H1 (cell line): ENCODE measurements at regions not wholly inside any gene's neighbourhood (a gene's known extent, or its start where the extent isn't known, plus 50 kb on each side); places are given as distances from the start of the nearest gene placed in this dataset.

Experiments used
- CTCF ChIA-PET: fragments of 300-600 bp; sonication (Branson Sonifier 250); formaldehyde crosslinking; loops from one replicate; lab custom pipeline; 2021; ENCODE audit not compliant: partially characterized antibody; lab: Charles Lee
- POLR2A ChIA-PET: fragments of 300-600 bp; sonication (Branson Sonifier 250); formaldehyde crosslinking; loops from one replicate; lab custom pipeline; 2021; ENCODE audit warnings: inconsistent platforms; ENCODE audit not compliant: partially characterized antibody; lab: Charles Lee
- DNase-seq, 2 experiments: peaks; one replicate each; pipeline versions ENCODE4 v3.0.0 to v3.0.0-alpha.2; 2010 to 2022; ENCODE audit warnings: low spot score in 2 of 2, low read depth in 1 of 2, mixed read lengths in 1 of 2
- FAIRE-seq: peaks from 2 replicates; lab custom pipeline; 2011; peaks lifted over from hg19 to GRCh38; lab: Jason Lieb, UNC
- H2AFZ ChIP-seq: 2 replicates; pipeline ENCODE4 v1.8.1; 2012; ENCODE audit warnings: low read length, inconsistent platforms
- H2AK5ac ChIP-seq: 2 replicates; pipeline ENCODE4 v1.6.1; 2013; ENCODE audit warnings: low read depth, low read length
- H2BK120ac ChIP-seq: replicated peaks from 2 replicates; pipeline ENCODE3; 2013; ENCODE audit warnings: low read depth, low read length, inconsistent platforms
- H2BK12ac ChIP-seq: 2 replicates; pipeline ENCODE4 v1.6.1; 2013; ENCODE audit warnings: low read depth, low read length
- H2BK15ac ChIP-seq: 2 replicates; pipeline ENCODE4 v1.6.1; 2013; ENCODE audit warnings: low read length
- H2BK20ac ChIP-seq: 2 replicates; pipeline ENCODE4 v1.6.1; 2013; ENCODE audit warnings: low read length
- H2BK5ac ChIP-seq: 2 replicates; pipeline ENCODE4 v1.6.1; 2013; ENCODE audit warnings: low read depth, low read length
- H3K14ac ChIP-seq: 2 replicates; pipeline ENCODE4 v1.6.1; 2013; ENCODE audit warnings: inconsistent platforms; ENCODE audit not compliant: insufficient read length
- H3K18ac ChIP-seq: 2 replicates; pipeline ENCODE4 v1.6.1; 2013; ENCODE audit warnings: low read length; ENCODE audit errors: extremely low read depth
- H3K23ac ChIP-seq: 2 replicates; pipeline ENCODE4 v1.6.1; 2013; ENCODE audit warnings: inconsistent platforms; ENCODE audit not compliant: insufficient read length
- H3K23me2 ChIP-seq: 2 replicates; pipeline ENCODE4 v1.6.1; 2013; ENCODE audit warnings: low read depth, low read length
- H3K27ac ChIP-seq: 2 replicates; pipeline ENCODE4 v1.6.1; 2011; ENCODE audit warnings: low read depth, low read length, inconsistent platforms
- H3K27me3 ChIP-seq, 4 experiments: replicated peaks in 1 of 4; 1 replicate in 1 of 4; 2 replicates in 3 of 4; pipeline versions ENCODE4 v1.6.1 to v1.8.1; 2011 to 2013; ENCODE audit warnings: low read length in 3 of 4, mild to moderate bottlenecking in 3 of 4, inconsistent platforms in 2 of 4, mixed read lengths in 2 of 4, moderate library complexity in 1 of 4; ENCODE audit not compliant: control insufficient read depth in 3 of 4, insufficient read depth in 3 of 4; ENCODE audit errors: extremely low read depth in 1 of 4
- H3K36me3 ChIP-seq, 4 experiments: 2 replicates each; pipeline versions ENCODE4 v1.6.1 to v1.8.1; 2011 to 2013; ENCODE audit warnings: mild to moderate bottlenecking in 4 of 4, low read length in 3 of 4, moderate library complexity in 2 of 4, control low read depth in 1 of 4, inconsistent platforms in 1 of 4; ENCODE audit not compliant: insufficient read depth in 4 of 4, control insufficient read depth in 2 of 4
- H3K4ac ChIP-seq: replicated peaks from 2 replicates; pipeline ENCODE3; 2013; ENCODE audit warnings: low read length, low read depth, mixed read lengths, inconsistent platforms; ENCODE audit not compliant: insufficient read length
- H3K4me1 ChIP-seq, 4 experiments: replicated peaks in 1 of 4; 1 replicate in 1 of 4; 2 replicates in 3 of 4; pipeline versions ENCODE4 v1.6.1 to v1.8.1; 2011 to 2013; ENCODE audit warnings: low read length in 3 of 4, inconsistent platforms in 2 of 4, mixed read lengths in 1 of 4; ENCODE audit not compliant: insufficient read depth in 4 of 4, control insufficient read depth in 3 of 4
- H3K4me2 ChIP-seq, 2 experiments: 2 replicates each; pipeline versions ENCODE4 v1.6.1 to v1.8.1; 2011 to 2013; ENCODE audit warnings: low read depth in 2 of 2, low read length in 2 of 2, control low read depth in 1 of 2, inconsistent platforms in 1 of 2, mild to moderate bottlenecking in 1 of 2; ENCODE audit not compliant: insufficient read depth in 1 of 2
- H3K4me3 ChIP-seq, 4 experiments: fragments of 200-600, 300-600 bp in 1 of 4; sonication (generic), shearing (Covaris generic), sonication (Bioruptor Twin) in 1 of 4; 2 replicates each; pipeline versions ENCODE4 v1.5.1 to v1.8.1; 2011 to 2016; ENCODE audit warnings: low read length in 4 of 4, low read depth in 3 of 4, control low read depth in 2 of 4, inconsistent platforms in 2 of 4, mild to moderate bottlenecking in 2 of 4, mixed read lengths in 1 of 4, moderate library complexity in 1 of 4; ENCODE audit not compliant: insufficient read depth in 2 of 4; ENCODE audit errors: extremely low read depth in 1 of 4
- H3K56ac ChIP-seq: replicated peaks from 2 replicates; pipeline ENCODE3; 2013; ENCODE audit warnings: low read depth, mild to moderate bottlenecking, mixed read lengths, low read length, inconsistent platforms; ENCODE audit not compliant: insufficient read length
- H3K79me1 ChIP-seq: 2 replicates; pipeline ENCODE4 v1.6.1; 2013; ENCODE audit warnings: low read depth, low read length, control low read depth
- H3K79me2 ChIP-seq, 2 experiments: 2 replicates each; pipeline versions ENCODE4 v1.6.1 to v1.8.1; 2012 to 2013; ENCODE audit warnings: low read length in 2 of 2, mild to moderate bottlenecking in 2 of 2, inconsistent platforms in 1 of 2; ENCODE audit not compliant: insufficient read depth in 2 of 2, control insufficient read depth in 1 of 2
- H3K9ac ChIP-seq, 4 experiments: replicated peaks in 1 of 4; 1 replicate in 1 of 4; 2 replicates in 3 of 4; pipeline versions ENCODE4 v1.6.1 to v1.8.1; 2011 to 2013; ENCODE audit warnings: low read depth in 3 of 4, low read length in 3 of 4, control low read depth in 2 of 4, mild to moderate bottlenecking in 2 of 4, moderate library complexity in 2 of 4, inconsistent platforms in 1 of 4; ENCODE audit errors: extremely low read depth in 1 of 4
- H3K9me3 ChIP-seq, 2 experiments: 2 replicates each; pipeline versions ENCODE4 v1.6.1 to v1.8.1; 2012 to 2013; ENCODE audit warnings: mild to moderate bottlenecking in 2 of 2, moderate library complexity in 2 of 2, control low read depth in 1 of 2, inconsistent platforms in 1 of 2, low read depth in 1 of 2, low read length in 1 of 2, mixed read lengths in 1 of 2; ENCODE audit not compliant: insufficient read depth in 2 of 2
- H4K20me1 ChIP-seq, 2 experiments: replicated peaks in 1 of 2; 2 replicates each; pipeline versions ENCODE3 to v1.8.1; 2011 to 2013; ENCODE audit warnings: inconsistent platforms in 2 of 2, low read length in 2 of 2, mild to moderate bottlenecking in 1 of 2; ENCODE audit not compliant: insufficient read depth in 2 of 2, control insufficient read depth in 1 of 2
- H4K5ac ChIP-seq: 2 replicates; pipeline ENCODE4 v1.6.1; 2013; ENCODE audit warnings: low read length, low read depth, mixed read lengths, inconsistent platforms; ENCODE audit not compliant: insufficient read length
- H4K8ac ChIP-seq: 2 replicates; pipeline ENCODE4 v1.8.0; 2013; ENCODE audit warnings: mild to moderate bottlenecking, moderate library complexity, low read length, inconsistent platforms; ENCODE audit not compliant: insufficient read depth; ENCODE audit errors: extremely low read depth
- H4K91ac ChIP-seq: replicated peaks from 2 replicates; pipeline ENCODE3; 2013; ENCODE audit warnings: low read length, mixed read lengths, inconsistent platforms; ENCODE audit not compliant: insufficient read length
- CBX5 ChIP-seq: fragments of 300-800, 300-1000 bp; sonication (generic); IDR thresholded peaks from 2 replicates; pipeline ENCODE4 v1.7.1; 2016; ENCODE audit warnings: antibody characterized with exemption, low read length, low read depth
- GABPA ChIP-seq: IDR thresholded peaks from 2 replicates; pipeline ENCODE4 v1.6.1; 2011; ENCODE audit warnings: mild to moderate bottlenecking, low read length, moderate library complexity, borderline replicate concordance; ENCODE audit not compliant: insufficient read depth
- JUN ChIP-seq: IDR thresholded peaks from 2 replicates; pipeline ENCODE4 v1.6.1; 2011; ENCODE audit warnings: low read depth, mild to moderate bottlenecking, improper control_type of control experiment, low read length
- KDM1A ChIP-seq: fragments of 200-600, 300-600 bp; sonication (generic); IDR thresholded peaks from 2 replicates; pipeline ENCODE4 v1.7.1; 2016; ENCODE audit warnings: mild to moderate bottlenecking, low read length, borderline replicate concordance
- NRF1 ChIP-seq: IDR thresholded peaks from 2 replicates; pipeline ENCODE4 v1.6.1; 2011; ENCODE audit warnings: mild to moderate bottlenecking, low read depth, low read length, improper control_type of control experiment
- PHF8 ChIP-seq: fragments of 200-600 bp; sonication (generic); conservative IDR thresholded peaks from 2 replicates; pipeline ENCODE4 v1.7.1; 2012; ENCODE audit warnings: low read depth, mild to moderate bottlenecking, inconsistent platforms, low read length, moderate library complexity
- POLR2AphosphoS5 ChIP-seq: IDR thresholded peaks from 2 replicates; pipeline ENCODE4 v1.6.1; 2011; ENCODE audit warnings: low read depth, low read length
- RAD21 ChIP-seq, 2 experiments: IDR thresholded peaks in 1 of 2; conservative IDR thresholded peaks in 1 of 2; 2 replicates each; pipeline ENCODE4 v1.6.1; 2011; ENCODE audit warnings: low read depth in 2 of 2, low read length in 2 of 2, improper control_type of control experiment in 1 of 2, inconsistent platforms in 1 of 2, mild to moderate bottlenecking in 1 of 2, moderate library complexity in 1 of 2
- RFX5 ChIP-seq: IDR thresholded peaks from 2 replicates; pipeline ENCODE4 v1.6.1; 2011; ENCODE audit warnings: low read depth, low read length, improper control_type of control experiment, borderline replicate concordance
- RXRA ChIP-seq: IDR thresholded peaks from 2 replicates; pipeline ENCODE4 v1.6.1; 2011; ENCODE audit warnings: low read depth, mild to moderate bottlenecking, low read length, moderate library complexity; ENCODE audit not compliant: insufficient read depth
- ZNF274 ChIP-seq: IDR thresholded peaks from 2 replicates; pipeline ENCODE4 v1.7.0; 2012; ENCODE audit warnings: low read length, borderline replicate concordance; ENCODE audit errors: extremely low read depth
- WGBS, 2 experiments: shearing (Covaris generic) in 1 of 2; methylation state at CpG; one replicate each; pipeline versions ENCODE4 v1.1.6 to v1.1.7; 2013 to 2015; ENCODE audit warnings: low lambda C conversion rate in 2 of 2, mixed read lengths in 2 of 2, inconsistent platforms in 1 of 2, low coverage in 1 of 2, missing lambda C conversion rate in 1 of 2; ENCODE audit not compliant: insufficient replicate concordance in 2 of 2, insufficient coverage in 1 of 2, insufficient read length in 1 of 2; ENCODE audit errors: extremely low coverage in 1 of 2, missing lambda C conversion rate in 1 of 2; 5-methylcytosine and 5-hydroxymethylcytosine counted together

DNA sequence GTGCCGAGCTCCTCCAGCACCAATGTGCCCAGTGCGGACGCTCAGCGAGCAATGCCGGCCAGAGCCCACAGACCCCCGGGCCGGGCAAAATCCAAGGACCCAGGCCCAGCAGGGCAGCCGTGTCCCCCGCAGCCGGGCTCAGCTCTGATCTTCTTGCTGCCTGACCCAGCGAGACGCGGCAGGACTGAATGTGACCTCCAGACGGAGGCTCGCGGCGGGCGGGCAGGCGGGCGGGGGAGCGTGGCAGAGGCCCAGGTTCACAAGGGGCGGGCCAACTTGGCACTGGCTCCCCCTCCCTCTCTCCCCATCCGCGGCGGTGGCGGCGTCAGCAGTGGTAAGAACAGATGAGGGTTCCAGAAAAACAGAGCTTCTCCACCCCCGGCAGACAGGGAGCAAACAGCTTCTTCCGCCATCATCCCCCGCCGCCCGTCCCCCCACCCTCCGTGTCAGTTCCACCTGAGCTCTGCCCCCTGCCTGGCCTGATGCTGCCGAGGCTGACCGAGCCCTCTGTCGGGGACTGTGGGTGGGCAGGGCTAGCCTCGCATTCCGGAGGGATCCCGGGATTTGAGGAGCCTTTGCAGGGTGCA is 94.3 kb downstream of the RFLNA start:
- no peak overlapping the region for H3K4ac ChIP-seq
- no peaks in the 10 kb centered on the region for H3K79me2 ChIP-seq
- H3K56ac ChIP-seq: no peak overlapping the region
- H2BK20ac ChIP-seq: no peak overlapping the region
- no peak overlapping the region for H2BK120ac ChIP-seq
- H3K79me1 ChIP-seq: no peaks in the 10 kb centered on the region; the same call in 1 of the 2 replicates
- H2BK5ac ChIP-seq: no peak overlapping the region; the same call in 1 of the 2 replicates
- H3K27me3 ChIP-seq: no peaks in the 10 kb centered on the region
- H3K9ac ChIP-seq: peak overlapping the region in 2 of 4 experiments; percentile 13 to 34; a peak in 2 of 7 replicates
- no peak for FAIRE-seq
- no peak overlapping the region for H2BK15ac ChIP-seq
- no peak overlapping the region for H2BK12ac ChIP-seq
- H3K4me1 ChIP-seq: peaks cover 0 to 25% (median 17%) of the 10 kb centered on the region in 4 experiments; a peak in 6 of 7 replicates
- H3K4me3 ChIP-seq: peak overlapping the region; percentile 38 to 73 (median 54)
- 11% methylated on average over 17 of the region's 39 CpGs; no CpG with 5 or more reads in 1 of the 2 experiments for WGBS, 2 experiments
- H3K14ac ChIP-seq: no peak overlapping the region
- no peak overlapping the region for H2AFZ ChIP-seq
- H3K23ac ChIP-seq: no peak overlapping the region
- H3K23me2 ChIP-seq: peaks cover 7% of the 10 kb centered on the region; the same call in 1 of the 2 replicates
- H2AK5ac ChIP-seq: no peak overlapping the region
- no peak overlapping the region for H3K27ac ChIP-seq
- peaks cover 2 to 19% (median 7%) of the 10 kb centered on the region in 4 experiments; a peak in 6 of 8 replicates for H3K36me3 ChIP-seq
- CTCF ChIA-PET: interaction anchor here (0.6 to 7.2 kb wide), 14 partner anchors 9 to 357 kb away, joined by 3 to 60 read pairs (median 6); no protein-coding TSS in a partner anchor
- H3K4me2 ChIP-seq: peak overlapping the region; percentile 78 to 99
- H4K91ac ChIP-seq: no peak overlapping the region
- DNase-seq: peak in 1 of 2 experiments; percentile 76
- peaks cover 11 to 19% of the 10 kb centered on the region in 2 experiments for H4K20me1 ChIP-seq
- H3K18ac ChIP-seq: peak overlapping the region; percentile 71; the same call in 1 of the 2 replicates
- POLR2A ChIA-PET: interaction anchor here (0.9 to 1.5 kb wide), 8 partner anchors 15 to 358 kb away, joined by 3 to 4 read pairs (median 3); no protein-coding TSS in a partner anchor
- no peaks in the 10 kb centered on the region for H3K9me3 ChIP-seq
- peak overlapping the region; percentile 59; the same call in 1 of the 2 replicates for H4K8ac ChIP-seq
- H4K5ac ChIP-seq: no peak overlapping the region
- TF ChIP-seq JUN: no peak
- TF ChIP-seq ZNF274: no peak
- TF ChIP-seq KDM1A: no peak
- no peak for TF ChIP-seq RXRA
- no peak; the same call in 1 of the 2 replicates for TF ChIP-seq POLR2AphosphoS5
- TF ChIP-seq RFX5: no peak
- no peak for TF ChIP-seq CBX5
- no peak for TF ChIP-seq GABPA
- TF ChIP-seq RAD21 (IDR thresholded peaks at IDR 0.05 in 1 of 2, conservative IDR thresholded peaks at IDR 0.05 in 1 of 2; ENCODE audit: low read depth in 2 of 2, low read length in 2 of 2): no peak
- no peak for TF ChIP-seq NRF1
- no peak for TF ChIP-seq PHF8
